Hippocampal formation (tissue), 2 donors: ENCODE measurements at regions not wholly inside any gene's neighbourhood (a gene's known extent, or its start where the extent isn't known, plus 50 kb on each side); places are given as distances from the start of the nearest gene placed in this dataset.

Experiments
- DNase-seq, 2 donors: peaks; one replicate each; lab custom pipeline; 2025; lab: John Stamatoyannopoulos, UW

DNA sequence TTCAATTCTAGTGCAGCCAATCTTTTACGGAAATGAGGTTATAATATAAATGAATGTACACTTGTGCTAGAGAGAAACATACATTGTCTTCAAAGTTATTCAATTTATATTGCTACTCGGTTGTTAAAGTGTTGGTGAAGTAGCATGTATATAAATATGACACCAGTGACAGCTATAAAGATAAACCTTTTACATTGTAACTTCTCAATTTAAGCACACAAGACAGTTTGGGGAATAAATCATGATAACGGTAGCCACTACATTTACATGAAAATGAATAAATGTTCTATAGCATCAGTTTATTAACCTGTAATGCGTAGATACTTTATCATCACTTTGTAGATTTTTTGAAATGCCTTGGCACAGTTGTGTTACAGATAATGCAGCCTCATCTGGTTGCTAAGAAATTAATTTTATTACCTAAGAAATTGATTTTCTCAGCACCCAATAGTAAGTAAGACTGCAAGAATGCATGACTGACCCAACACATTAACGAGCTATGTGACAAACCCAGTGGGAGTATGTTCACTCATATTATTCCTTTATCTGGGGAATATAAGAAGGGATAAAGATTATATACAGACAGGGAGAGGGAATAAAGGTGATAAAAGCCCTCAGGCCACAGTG, 283.9 kb upstream of the NPVF start:
- no peak for DNase-seq

DNA sequence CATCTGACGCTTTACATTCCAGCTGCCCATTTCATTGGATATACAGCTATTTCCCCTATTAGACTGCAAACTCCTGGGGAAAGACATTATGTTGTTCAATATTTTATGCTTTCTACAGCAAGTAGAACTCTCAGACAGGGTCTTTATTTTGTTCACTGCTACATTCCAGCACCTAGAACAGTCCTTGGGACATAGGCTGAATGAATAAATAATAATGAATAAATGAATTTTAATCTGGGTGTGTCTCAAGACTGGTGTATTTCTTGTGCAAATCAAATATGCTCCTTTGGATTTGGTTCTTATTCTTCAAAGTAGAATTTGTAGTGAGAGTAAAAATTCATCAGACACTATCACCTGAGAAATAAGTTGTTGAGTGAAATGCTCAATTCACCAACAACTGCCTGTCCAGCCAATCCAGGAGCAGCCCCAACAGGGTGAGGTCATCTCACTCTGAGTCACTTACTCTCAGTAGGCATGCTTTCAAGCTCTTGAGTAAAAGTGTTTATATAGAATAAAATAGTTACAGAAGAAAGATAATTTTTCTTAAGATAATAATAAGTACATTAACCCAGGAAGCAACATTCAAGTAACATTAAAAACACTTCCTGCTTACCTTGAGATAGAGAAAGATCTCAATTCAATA, 287.5 kb upstream of the NPVF start:
- no peak for DNase-seq

DNA sequence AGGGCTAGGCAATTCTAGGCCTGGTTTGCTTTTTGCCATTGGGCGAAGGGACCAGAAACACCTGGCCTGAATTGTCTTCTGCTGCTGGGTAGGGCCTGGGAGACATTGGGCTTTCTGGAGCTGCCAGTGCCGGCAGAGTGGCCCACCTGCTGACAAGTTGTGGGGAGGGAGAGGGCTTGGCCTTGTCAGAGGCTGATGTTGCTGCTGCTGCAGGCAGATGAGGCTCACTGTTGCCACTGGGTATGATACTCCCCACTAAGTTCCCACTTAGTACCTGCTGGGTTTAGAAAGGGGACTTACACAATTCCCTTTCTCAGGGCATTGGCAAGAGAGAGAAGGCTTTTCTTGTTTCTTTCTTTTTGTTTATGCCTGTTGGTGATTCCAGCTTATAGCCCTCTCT, 289.6 kb upstream of the NPVF start:
- no peak for DNase-seq

DNA sequence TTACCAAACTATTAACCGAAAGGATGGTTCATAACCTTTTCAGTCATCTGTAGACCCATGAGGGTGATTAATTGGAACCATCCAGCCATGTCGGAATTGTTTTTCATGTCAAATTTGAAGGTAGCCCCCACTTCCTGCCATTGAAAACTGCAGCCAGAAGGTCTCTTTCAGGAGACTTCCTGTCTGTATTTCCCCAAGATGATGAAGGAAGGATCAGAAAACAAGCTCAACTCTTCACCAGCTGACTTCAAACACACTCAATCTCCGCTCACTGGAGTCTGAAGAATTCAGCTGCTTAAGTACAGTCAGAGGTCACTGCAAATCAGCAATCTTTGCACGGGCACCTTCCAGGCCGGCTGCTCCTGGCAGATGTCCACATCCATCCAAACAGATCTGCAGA, 291.7 kb upstream of the NPVF start:
- DNase-seq: no peak

GRCh38 chr7:25520516-25520915, 292.2 kb upstream of the NPVF start:
- DNase-seq: no peak

- DNase-seq: no peak
These were observed 292.9 kb upstream of the NPVF start for GRCh38 chr7:25521236-25521635.

DNA sequence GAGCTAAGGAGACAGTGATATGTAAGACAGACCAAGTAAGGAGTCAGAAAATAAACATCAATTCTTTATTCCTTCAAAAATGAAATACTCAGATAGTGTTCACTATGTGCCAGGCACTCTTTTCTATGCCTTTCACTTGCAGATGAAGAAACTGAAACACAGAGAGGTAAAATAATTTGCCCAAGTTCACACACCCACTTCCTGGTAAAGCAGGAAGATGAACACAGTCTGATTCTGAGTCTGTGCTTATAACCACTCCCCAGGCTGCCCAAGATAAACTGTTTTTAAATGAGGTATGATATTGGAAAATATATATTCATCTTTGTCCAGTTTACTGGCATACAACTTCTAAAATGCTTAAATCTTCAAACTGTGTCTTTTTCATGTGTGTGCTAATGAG, 294.4 kb upstream of the NPVF start:
- DNase-seq: no peak

DNA sequence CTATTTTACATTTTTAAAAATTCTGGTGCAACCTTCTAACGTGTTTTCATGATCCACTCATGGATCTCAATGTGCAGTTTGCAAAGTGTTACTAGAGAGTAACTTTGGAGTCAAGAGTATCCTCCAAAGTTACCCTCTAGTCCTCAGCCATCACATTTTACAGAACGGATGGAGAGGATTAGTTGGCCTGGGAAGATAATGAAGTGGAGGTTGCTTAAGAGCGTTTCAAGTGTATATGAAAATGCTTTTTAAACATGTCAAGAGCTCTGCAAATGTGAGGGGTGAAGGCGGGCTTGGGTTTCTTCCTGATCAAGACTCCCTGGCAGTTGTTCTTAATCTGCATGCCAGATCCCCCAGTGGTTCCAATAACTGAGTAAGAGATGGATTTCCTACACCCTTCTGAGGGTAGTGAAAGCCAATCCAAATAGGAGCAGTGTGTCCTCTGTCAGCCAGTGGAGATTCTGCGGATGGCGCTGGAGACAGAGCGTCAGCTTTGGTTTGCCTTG, 299.4 kb upstream of the NPVF start:
- DNase-seq: no peak

DNA sequence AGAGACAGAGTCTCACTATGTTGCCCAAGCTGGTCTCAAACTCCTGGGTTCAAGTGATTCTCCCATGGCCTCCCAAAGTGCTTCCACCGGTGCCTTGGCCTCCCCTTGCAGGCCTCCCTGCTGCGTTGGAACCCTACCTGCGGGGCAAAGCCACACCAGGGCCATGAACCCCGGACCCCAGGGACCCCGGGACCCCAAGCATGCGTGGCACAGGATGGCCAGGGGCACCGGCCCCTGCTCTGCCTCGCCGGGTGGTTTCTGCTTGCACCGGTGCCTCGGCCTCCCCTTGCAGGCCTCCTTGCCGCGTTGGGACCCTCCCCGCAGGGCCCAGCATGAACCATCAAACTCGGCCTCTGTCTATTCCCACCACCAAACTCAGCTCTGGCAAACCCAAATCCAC, 301.0 kb upstream of the NPVF start:
- no peak for DNase-seq

- DNase-seq: no peak
These were observed 308.6 kb upstream of the NPVF start for GRCh38 chr7:25536851-25537250.

DNA sequence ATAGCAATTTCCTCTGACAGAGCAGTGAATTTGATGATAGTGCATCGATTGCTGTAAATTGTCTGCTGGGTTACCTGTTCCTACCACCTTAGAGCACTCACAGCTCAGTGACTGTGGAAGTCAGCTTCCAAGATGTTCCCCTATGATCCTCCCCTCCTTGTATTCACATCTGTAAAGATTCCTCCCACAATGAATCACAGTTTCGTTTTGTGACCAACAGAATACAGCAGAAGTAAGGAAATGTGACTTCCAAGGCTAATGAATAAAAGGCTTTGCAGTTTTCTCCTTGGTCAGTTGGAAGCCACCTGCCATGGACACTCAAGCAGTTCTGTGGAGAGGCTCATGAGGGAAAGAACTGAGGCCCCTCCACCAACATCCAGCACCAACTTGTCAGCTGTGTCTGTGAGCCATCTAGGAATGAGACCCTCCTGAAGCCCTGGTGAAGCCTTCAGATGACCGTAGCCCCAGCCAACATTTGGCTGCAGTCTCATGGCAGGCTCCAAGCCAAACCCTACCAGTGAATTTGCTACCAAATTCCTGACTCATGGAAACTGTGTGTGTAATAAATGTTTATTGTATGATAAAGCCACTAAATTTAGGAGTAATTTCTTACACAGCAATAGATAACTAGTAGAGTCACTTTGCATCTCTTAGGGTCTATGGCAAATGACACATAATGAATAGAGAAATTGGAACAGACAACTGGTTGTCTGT, 309.5 kb upstream of the NPVF start:
- DNase-seq: no peak

DNA sequence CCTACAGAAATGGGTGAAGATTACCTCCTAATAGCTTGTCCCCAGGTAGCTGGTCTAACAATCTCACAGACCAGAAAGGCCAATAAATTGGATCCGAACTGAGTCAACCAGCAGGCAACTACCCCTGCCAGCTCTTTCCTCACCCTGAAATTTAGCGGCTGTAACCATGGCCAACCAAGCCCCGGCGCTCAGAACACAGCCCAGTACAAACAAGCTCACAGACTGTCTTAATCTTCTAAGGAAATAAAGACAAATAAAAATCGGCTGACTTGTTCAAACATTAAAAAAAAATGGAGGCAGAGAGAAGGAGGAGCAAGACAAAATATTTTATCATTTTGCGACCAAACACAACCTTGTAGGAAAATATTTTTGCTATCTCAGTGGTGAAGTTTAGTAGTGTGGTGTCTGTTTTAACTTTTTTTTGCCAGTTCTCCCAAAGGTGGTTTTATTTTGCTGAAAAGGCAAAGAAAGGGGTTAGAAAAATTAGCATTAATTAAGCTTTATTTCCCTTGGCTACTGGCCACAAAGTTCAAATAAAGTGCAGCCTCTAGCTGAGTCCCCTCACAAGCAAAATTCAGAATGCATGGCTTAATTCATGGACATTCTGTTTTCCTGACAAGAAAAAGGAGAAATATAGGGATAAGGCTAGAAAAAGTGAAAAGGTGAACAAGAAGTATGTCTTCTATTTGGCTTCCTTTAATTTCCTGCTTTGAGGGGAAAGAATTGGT, 313.0 kb upstream of the NPVF start:
- no peak for DNase-seq

- DNase-seq: no peak
These were observed 313.6 kb upstream of the NPVF start for GRCh38 chr7:25541877-25542276.

DNA sequence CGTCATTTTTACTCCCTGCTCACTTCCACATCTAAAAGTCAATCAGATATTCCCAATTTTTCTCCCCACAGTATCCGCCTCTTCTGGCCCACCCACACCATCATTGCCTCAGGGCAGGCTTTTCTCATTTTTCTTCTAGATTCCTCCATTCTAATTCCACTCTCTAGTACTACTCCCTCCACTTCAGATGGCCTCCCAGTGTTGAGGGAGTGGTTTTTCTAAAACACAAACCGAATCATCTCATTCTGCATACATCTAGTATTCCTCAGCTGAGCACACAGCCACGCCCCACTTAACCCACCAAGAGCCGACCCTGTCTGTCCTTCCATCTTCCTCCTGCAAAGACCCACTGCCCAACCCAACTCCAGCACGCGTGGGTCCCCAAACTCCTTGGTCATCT, 314.9 kb upstream of the NPVF start:
- no peak for DNase-seq

- no peak for DNase-seq
These were observed 315.5 kb upstream of the NPVF start for GRCh38 chr7:25543798-25544197.

GRCh38 chr7:25544254-25544653, 316.0 kb upstream of the NPVF start:
- DNase-seq: no peak

GRCh38 chr7:25545124-25546008, 317.1 kb upstream of the NPVF start:
- DNase-seq: no peak

DNA sequence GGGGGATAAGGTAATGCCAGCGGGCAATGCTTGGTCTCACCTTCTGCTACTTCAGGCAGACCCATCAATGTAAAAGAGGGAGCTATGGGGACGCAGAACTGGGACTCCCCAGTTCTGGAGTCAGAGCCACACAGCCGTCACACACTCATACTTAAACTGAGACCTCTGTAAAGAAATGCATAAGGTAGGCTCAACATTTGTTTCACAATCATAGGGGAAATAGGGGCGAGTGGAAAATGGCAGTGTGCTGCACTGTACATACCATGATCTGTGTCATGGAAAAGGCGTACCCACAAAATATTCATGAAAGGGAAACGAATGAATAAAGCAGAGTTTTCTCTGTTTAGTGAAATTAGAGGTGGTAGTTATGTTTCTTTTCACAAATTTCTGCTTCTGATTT, 318.0 kb upstream of the NPVF start:
- no peak for DNase-seq

- DNase-seq: no peak
These were observed 321.1 kb upstream of the NPVF start for GRCh38 chr7:25549271-25549921.

DNA sequence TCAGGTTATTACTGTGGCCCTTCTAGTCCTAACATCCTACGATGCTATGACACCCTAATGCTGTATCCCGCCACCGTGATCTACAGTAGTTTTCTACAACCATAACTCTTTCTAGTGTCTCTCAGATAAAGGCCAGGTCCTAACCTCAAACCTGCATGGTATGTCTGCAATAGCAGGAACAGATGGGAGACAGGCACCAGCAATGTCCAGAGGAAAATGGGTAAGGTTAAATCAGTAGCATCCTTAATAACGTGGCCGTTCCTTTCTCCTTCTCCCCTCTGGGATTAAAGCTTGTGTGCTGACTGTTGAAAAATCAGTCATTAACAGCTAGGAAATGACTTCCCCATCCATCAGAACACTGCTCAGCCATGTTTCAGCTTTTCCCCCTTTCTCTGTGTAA, 321.9 kb upstream of the NPVF start:
- no peak for DNase-seq

DNA sequence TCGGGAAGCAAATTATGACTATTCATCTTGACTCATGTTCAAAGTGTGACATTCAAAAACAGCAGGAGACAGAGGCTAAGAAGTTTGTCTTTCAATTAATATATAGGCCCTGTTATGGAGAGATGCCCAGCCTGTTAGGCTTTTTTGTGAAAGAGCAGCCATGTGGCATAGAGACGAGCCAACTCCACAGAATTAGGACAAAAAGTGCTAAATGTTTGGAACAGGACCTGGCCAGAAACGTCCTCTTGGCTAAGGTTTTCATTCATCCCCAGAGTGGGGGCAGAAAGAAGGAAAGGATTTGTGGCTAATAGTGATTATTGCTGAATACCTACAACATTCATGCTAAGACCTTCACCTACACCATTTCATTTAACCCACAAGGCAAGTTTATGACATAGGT, 324.7 kb upstream of the NPVF start:
- peak in 1 of 2 donors; percentile 10 for DNase-seq
